Right cardiac atrium (tissue), 5 donors: ENCODE measurements at regions not wholly inside any gene's neighbourhood (a gene's known extent, or its start where the extent isn't known, plus 50 kb on each side); places are given as distances from the start of the nearest gene placed in this dataset.

Experiments
- ATAC-seq, 2 donors: fragments of 200-7000 bp; cut with Tn5 transposase; one replicate each; pipeline versions ENCODE4 v1.8.0 to v1.9.1; 2020; ENCODE audit warnings: moderate library complexity in 2 of 2, mild to moderate bottlenecking in 1 of 2
- DNase-seq, 3 donors: peaks; one replicate each; pipeline ENCODE4 v3.0.0-alpha.2; 2020
- H3K27ac ChIP-seq: one replicate; pipeline ENCODE4 v1.5.1; 2013; ENCODE audit warnings: mild to moderate bottlenecking, low read length, control low read depth, moderate library complexity
- H3K27me3 ChIP-seq: one replicate; pipeline ENCODE4 v1.6.1; 2013; ENCODE audit not compliant: control insufficient read depth, insufficient read depth
- H3K4me1 ChIP-seq: one replicate; pipeline ENCODE4 v1.6.1; 2013; ENCODE audit warnings: low read length; ENCODE audit not compliant: control insufficient read depth, insufficient read depth
- H3K4me3 ChIP-seq: one replicate; pipeline ENCODE4 v1.5.1; 2013; ENCODE audit warnings: low read length, control low read depth
- H3K9me3 ChIP-seq: one replicate; pipeline ENCODE4 v1.6.1; 2013; ENCODE audit warnings: low read length; ENCODE audit not compliant: control insufficient read depth
- WGBS: extraction: QIAGEN DNeasy Blood & Tissue Kit; methylation state at CpG from one replicate; pipeline ENCODE4 v1.1.7; 2013; 5-methylcytosine and 5-hydroxymethylcytosine counted together
- intact Hi-C, 4 donors: fragments of 100-400 bp; cut with DNase I; formaldehyde crosslinking; loops; one replicate each; pipeline versions ENCODE4 v1.11.0 to v1.14.0; 2022 to 2023
- donor health status: healthy with polysubstance abuse.
- donor health status: DM: no; HTN: yes; CAD: no.
- donor health status: DM: no; HTN: no; CAD: no.
- donor health status: DM: no; HTN: yes; CAD: no; lungs with severe emphysema.
- donor health status: DM: yes; HTN: yes; CAD: no.

DNA sequence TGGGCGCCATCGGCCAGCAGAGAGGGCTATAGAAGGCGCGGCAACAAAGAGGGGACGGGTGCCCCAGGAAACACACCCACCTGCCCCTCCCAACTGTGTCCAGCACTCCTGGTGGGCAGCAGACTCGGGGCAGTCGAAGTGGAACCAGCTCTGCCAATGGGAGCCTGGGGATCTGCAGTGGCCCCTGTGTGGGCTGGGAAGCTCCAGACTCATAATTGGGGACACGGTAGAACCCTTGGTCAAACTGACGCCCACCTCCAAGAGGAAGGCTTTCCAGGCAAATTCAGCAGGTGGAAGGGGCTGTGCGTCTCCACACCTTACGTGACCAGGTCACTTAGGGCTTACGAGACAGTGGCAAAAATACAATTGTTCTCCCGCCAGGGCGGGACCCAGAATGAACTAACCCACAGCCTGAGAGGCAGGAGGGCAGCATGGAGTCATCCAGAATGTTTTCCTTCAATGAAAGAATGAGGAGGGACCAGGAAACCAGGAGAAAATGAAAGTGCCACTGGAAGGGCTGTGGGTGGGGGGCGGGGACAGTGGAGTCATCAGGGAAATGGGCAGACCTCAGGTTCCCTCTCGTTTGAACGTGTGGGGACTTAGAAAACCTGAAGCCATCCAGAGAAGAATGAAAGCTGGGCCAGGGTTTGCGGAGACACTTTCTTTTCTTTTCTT, 53.2 kb upstream of the SHANK2 start:
- WGBS: 87% methylated on average over 18 of the region's 18 CpGs
- Histone ChIP-seq H3K4me3 (no peak overlapping the region), H3K27ac (no peak overlapping the region), H3K27me3 (no peaks in the 10 kb centered on the region), H3K4me1 (no peaks in the 10 kb centered on the region), H3K9me3 (no peaks in the 10 kb centered on the region)
- no peak for ATAC-seq
- DNase-seq: no peak
- intact Hi-C loops: no loop called here

DNA sequence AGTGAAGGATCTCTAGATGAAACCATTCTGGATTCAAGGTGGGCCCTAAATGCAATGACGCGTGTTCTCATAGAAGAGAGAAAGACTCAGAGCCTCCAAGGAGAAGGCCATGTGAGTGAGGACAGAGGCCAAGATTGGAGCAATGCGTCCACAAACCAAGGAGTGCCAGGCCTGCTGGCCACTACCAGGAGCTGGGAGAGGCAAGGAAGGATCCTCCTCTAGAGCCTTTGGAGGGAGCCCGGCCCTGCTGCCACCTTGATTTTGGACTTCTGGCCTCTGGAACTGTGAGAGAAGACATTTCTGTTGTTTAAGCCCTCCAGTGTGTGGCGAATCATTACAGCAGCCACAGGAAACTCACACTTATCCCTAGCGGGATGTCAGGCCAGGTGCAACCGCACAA, 52.7 kb upstream of the SHANK2 start:
- no peak for DNase-seq
- no peaks in the 10 kb centered on the region for H3K4me1 ChIP-seq
- 93% methylated on average over 7 of the region's 7 CpGs for WGBS
- H3K27me3 ChIP-seq: no peaks in the 10 kb centered on the region
- no peaks in the 10 kb centered on the region for H3K9me3 ChIP-seq
- intact Hi-C loops: no loop called here
- ATAC-seq: no peak
- H3K27ac ChIP-seq: no peak overlapping the region
- H3K4me3 ChIP-seq: no peak overlapping the region

DNA sequence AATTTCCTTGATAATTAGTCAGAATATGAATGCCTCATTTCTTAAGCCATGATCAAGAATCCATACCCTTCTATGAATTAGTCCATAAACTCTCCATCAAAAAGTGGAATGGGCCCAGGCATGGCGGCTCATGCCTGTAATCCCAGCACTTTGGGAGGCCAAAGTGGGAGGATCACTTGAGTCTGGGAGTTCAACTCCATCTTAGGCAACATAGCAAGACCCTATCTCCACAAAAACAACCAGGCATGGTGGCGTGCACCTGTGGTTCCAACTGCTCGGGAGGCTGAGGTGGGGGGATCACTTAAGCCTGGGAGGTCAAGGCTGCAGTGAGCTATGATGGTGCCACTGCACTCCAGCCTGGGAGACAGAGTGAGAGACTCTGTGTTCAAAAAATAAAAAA, 52.1 kb upstream of the SHANK2 start:
- no peak overlapping the region for H3K27ac ChIP-seq
- no peak for ATAC-seq
- no peaks in the 10 kb centered on the region for H3K9me3 ChIP-seq
- intact Hi-C loops: no loop called here
- no peaks in the 10 kb centered on the region for H3K27me3 ChIP-seq
- H3K4me3 ChIP-seq: no peak overlapping the region
- no peaks in the 10 kb centered on the region for H3K4me1 ChIP-seq
- 81% methylated on average over 3 of the region's 3 CpGs for WGBS
- no peak for DNase-seq

DNA sequence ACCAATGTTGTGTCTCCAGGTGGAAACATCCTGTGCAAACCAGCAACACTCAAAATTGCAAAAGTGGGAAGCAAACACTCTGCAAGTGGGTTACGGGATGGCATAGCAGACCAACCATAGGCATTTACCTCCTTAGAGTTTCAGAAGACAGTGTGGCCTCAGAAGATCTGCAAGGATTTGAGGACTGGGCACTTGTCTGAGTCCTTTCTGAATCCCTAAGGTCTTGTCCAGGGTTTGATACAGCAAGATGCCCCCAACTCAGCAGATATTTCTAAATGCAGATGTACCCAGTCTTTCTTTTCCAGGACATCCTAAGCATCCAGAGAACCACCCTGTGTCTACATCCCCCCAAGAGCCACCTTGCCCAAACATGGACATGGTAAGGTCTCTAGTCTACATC, 51.7 kb upstream of the SHANK2 start:
- Histone ChIP-seq H3K4me3 (no peak overlapping the region), H3K27me3 (no peaks in the 10 kb centered on the region), H3K9me3 (no peaks in the 10 kb centered on the region), H3K27ac (no peak overlapping the region), H3K4me1 (no peaks in the 10 kb centered on the region)
- WGBS: 94% methylated on average over 1 of the region's 1 CpG
- intact Hi-C loops: no loop called here
- no peak for DNase-seq
- no peak for ATAC-seq

DNA sequence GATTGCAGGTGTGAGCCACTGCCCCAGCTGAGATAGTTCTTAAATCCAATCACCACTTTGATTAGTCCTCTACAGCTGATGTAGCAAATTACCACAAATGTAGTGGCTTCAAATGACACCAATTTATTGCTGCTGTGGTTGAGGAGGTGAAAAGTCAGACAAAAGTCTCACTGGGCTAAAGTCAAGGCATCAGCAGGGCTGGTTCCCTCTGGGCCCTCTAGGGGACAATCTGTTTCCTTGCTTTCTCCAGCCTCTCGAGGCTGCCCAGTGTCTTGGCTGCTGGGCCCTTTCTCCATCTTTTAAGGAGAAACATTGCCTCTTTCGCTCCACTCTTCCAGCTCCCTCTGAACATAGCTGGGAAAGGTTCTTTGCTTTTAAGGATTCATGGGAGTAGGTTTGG, 50.5 kb upstream of the SHANK2 start:
- 71% methylated on average over 2 of the region's 2 CpGs for WGBS
- Histone ChIP-seq H3K4me1 (no peaks in the 10 kb centered on the region), H3K4me3 (no peak overlapping the region), H3K27me3 (no peaks in the 10 kb centered on the region), H3K27ac (no peak overlapping the region), H3K9me3 (no peaks in the 10 kb centered on the region)
- intact Hi-C loops: no loop called here
- DNase-seq (no peak), ATAC-seq (no peak)

DNA sequence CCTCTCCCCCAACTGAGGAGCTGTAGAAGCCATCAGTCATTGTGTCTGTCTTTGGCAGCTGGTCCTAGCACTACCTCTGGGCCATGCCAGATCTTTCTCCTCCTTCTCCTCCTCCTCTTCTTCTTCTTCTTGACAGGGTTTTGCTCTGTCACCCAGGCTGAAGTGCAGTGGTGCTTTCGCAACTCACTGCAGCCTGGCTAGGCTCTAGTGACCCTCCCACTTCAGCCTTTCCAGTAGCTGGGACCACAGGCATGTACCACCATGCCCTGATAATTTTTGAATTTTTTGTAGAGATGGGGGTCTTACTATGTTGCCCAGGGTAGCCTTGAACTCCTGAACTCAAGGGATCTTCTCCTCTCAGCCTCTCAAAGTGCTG, 50.1 kb upstream of the SHANK2 start:
- DNase-seq (no peak), ATAC-seq (no peak)
- no peaks in the 10 kb centered on the region for H3K27me3 ChIP-seq
- intact Hi-C loops: no loop called here
- no peaks in the 10 kb centered on the region for H3K9me3 ChIP-seq
- H3K27ac ChIP-seq: no peak overlapping the region
- WGBS: 79% methylated on average over 1 of the region's 1 CpG
- no peaks in the 10 kb centered on the region for H3K4me1 ChIP-seq
- no peak overlapping the region for H3K4me3 ChIP-seq
